IPS-18a (cell line): ENCODE measurements at regions not wholly inside any gene's neighbourhood (a gene's known extent, or its start where the extent isn't known, plus 50 kb on each side); places are given as distances from the start of the nearest gene placed in this dataset.
"Not testable (repeated sequence)": the region's sequence is repeated elsewhere in the genome, so short reads cannot be mapped to it uniquely, and the experiment has no call there.

ENCODE experiments used
- H3K27ac ChIP-seq: one replicate; pipeline ENCODE4 v1.5.1; 2013; ENCODE audit warnings: low read length
- H3K27me3 ChIP-seq: one replicate; pipeline ENCODE4 v1.6.1; 2013; ENCODE audit warnings: mild to moderate bottlenecking, low read length; ENCODE audit not compliant: control insufficient read depth, insufficient read depth
- H3K36me3 ChIP-seq: one replicate; pipeline ENCODE4 v1.6.1; 2013; ENCODE audit warnings: low read depth, low read length; ENCODE audit not compliant: control insufficient read depth
- H3K4me1 ChIP-seq: one replicate; pipeline ENCODE4 v1.6.1; 2013; ENCODE audit warnings: low read depth, low read length; ENCODE audit not compliant: control insufficient read depth
- H3K4me3 ChIP-seq: one replicate; pipeline ENCODE4 v1.5.1; 2013; ENCODE audit warnings: low read length
- H3K9ac ChIP-seq: one replicate; pipeline ENCODE4 v1.6.1; 2013; ENCODE audit warnings: mild to moderate bottlenecking, low read length, moderate library complexity
- H3K9me3 ChIP-seq: one replicate; pipeline ENCODE4 v1.6.1; 2013; ENCODE audit warnings: low read depth, low read length; ENCODE audit not compliant: control insufficient read depth

GRCh38 chr6:19928461-19928860 is 91.3 kb downstream of the ID4 start:
- Histone ChIP-seq H3K4me3 (no peak overlapping the region), H3K9me3 (no peaks in the 10 kb centered on the region), H3K4me1 (no peaks in the 10 kb centered on the region), H3K27me3 (peaks cover 4% of the 10 kb centered on the region), H3K36me3 (no peaks in the 10 kb centered on the region), H3K9ac (no peak overlapping the region), H3K27ac (no peak overlapping the region)

GRCh38 chr6:19929312-19929711 is 92.1 kb downstream of the ID4 start:
- no peaks in the 10 kb centered on the region for H3K9me3 ChIP-seq
- H3K4me1 ChIP-seq, result no peaks in the 10 kb centered on the region
- H3K4me3 ChIP-seq, result no peak overlapping the region
- peaks cover 4% of the 10 kb centered on the region for H3K27me3 ChIP-seq
- H3K9ac ChIP-seq, result no peak overlapping the region
- no peaks in the 10 kb centered on the region for H3K36me3 ChIP-seq
- no peak overlapping the region for H3K27ac ChIP-seq

- H3K4me1 ChIP-seq, result no peaks in the 10 kb centered on the region
- no peaks in the 10 kb centered on the region for H3K27me3 ChIP-seq
- H3K9ac ChIP-seq, result no peak overlapping the region
- no peak overlapping the region for H3K27ac ChIP-seq
- no peak overlapping the region for H3K4me3 ChIP-seq
- H3K9me3 ChIP-seq, result no peaks in the 10 kb centered on the region
- H3K36me3 ChIP-seq, result no peaks in the 10 kb centered on the region
Observed at GRCh38 chr6:19934996-19935591, 97.9 kb downstream of the ID4 start.

- not testable (repeated sequence) for H3K27me3 ChIP-seq, H3K4me1 ChIP-seq, H3K9me3 ChIP-seq, H3K9ac ChIP-seq, H3K36me3 ChIP-seq, H3K27ac ChIP-seq, H3K4me3 ChIP-seq
Observed at GRCh38 chr6:19939321-19939720, 102.2 kb downstream of the ID4 start.

GRCh38 chr6:19939926-19940325 is 102.8 kb downstream of the ID4 start:
- not testable (repeated sequence) for H3K4me1 ChIP-seq, H3K27me3 ChIP-seq, H3K9me3 ChIP-seq, H3K4me3 ChIP-seq, H3K36me3 ChIP-seq, H3K9ac ChIP-seq, H3K27ac ChIP-seq

- H3K9ac ChIP-seq, result no peak overlapping the region
Observed at GRCh38 chr6:19943042-19943441, 105.9 kb downstream of the ID4 start.

GRCh38 chr6:19945843-19946358 is 108.7 kb downstream of the ID4 start:
- H3K4me1 ChIP-seq, result no peaks in the 10 kb centered on the region
- H3K9me3 ChIP-seq, result peaks cover 3% of the 10 kb centered on the region
- no peaks in the 10 kb centered on the region for H3K36me3 ChIP-seq
- H3K4me3 ChIP-seq, result no peak overlapping the region
- no peak overlapping the region for H3K9ac ChIP-seq
- no peaks in the 10 kb centered on the region for H3K27me3 ChIP-seq
- H3K27ac ChIP-seq, result no peak overlapping the region

More at GRCh38 chr6:19943042-19943441, 105.9 kb downstream of the ID4 start:
- H3K9me3 ChIP-seq, result no peaks in the 10 kb centered on the region
- no peaks in the 10 kb centered on the region for H3K4me1 ChIP-seq
- no peaks in the 10 kb centered on the region for H3K36me3 ChIP-seq
- H3K27me3 ChIP-seq, result no peaks in the 10 kb centered on the region
- no peak overlapping the region for H3K27ac ChIP-seq
- no peak overlapping the region for H3K4me3 ChIP-seq

- H3K9ac ChIP-seq, result no peak overlapping the region
- H3K9me3 ChIP-seq, result peaks cover 10% of the 10 kb centered on the region
- no peak overlapping the region for H3K27ac ChIP-seq
- H3K36me3 ChIP-seq, result no peaks in the 10 kb centered on the region
- H3K27me3 ChIP-seq, result no peaks in the 10 kb centered on the region
- H3K4me1 ChIP-seq, result no peaks in the 10 kb centered on the region
- H3K4me3 ChIP-seq, result no peak overlapping the region
Observed at GRCh38 chr6:19949155-19949554, 112.0 kb downstream of the ID4 start.

GRCh38 chr6:19964115-19964514 is 126.9 kb downstream of the ID4 start:
- H3K9me3 ChIP-seq, result no peaks in the 10 kb centered on the region
- H3K27me3 ChIP-seq, result no peaks in the 10 kb centered on the region
- H3K4me3 ChIP-seq, result no peak overlapping the region
- no peaks in the 10 kb centered on the region for H3K36me3 ChIP-seq
- H3K4me1 ChIP-seq, result no peaks in the 10 kb centered on the region
- H3K27ac ChIP-seq, result no peak overlapping the region
- H3K9ac ChIP-seq, result no peak overlapping the region

GRCh38 chr6:19968201-19968600 is 131.0 kb downstream of the ID4 start:
- no peaks in the 10 kb centered on the region for H3K9me3 ChIP-seq
- no peak overlapping the region for H3K4me3 ChIP-seq
- H3K27me3 ChIP-seq, result no peaks in the 10 kb centered on the region
- H3K27ac ChIP-seq, result no peak overlapping the region
- H3K4me1 ChIP-seq, result no peaks in the 10 kb centered on the region
- no peak overlapping the region for H3K9ac ChIP-seq
- H3K36me3 ChIP-seq, result no peaks in the 10 kb centered on the region

- no peak overlapping the region for H3K9ac ChIP-seq
- no peaks in the 10 kb centered on the region for H3K36me3 ChIP-seq
- no peaks in the 10 kb centered on the region for H3K27me3 ChIP-seq
- H3K4me3 ChIP-seq, result no peak overlapping the region
- no peak overlapping the region for H3K27ac ChIP-seq
- no peaks in the 10 kb centered on the region for H3K9me3 ChIP-seq
- no peaks in the 10 kb centered on the region for H3K4me1 ChIP-seq
Observed at GRCh38 chr6:19972221-19972620, 135.1 kb downstream of the ID4 start.

- Histone ChIP-seq H3K36me3 (no peaks in the 10 kb centered on the region), H3K9me3 (no peaks in the 10 kb centered on the region), H3K27me3 (no peaks in the 10 kb centered on the region), H3K4me1 (no peaks in the 10 kb centered on the region), H3K27ac (no peak overlapping the region), H3K4me3 (no peak overlapping the region), H3K9ac (no peak overlapping the region)
Observed at GRCh38 chr6:19976411-19977129, 139.4 kb downstream of the ID4 start.
